GM21515 (cell line): ENCODE measurements at regions not wholly inside any gene's neighbourhood (a gene's known extent, or its start where the extent isn't known, plus 50 kb on each side); places are given as distances from the start of the nearest gene placed in this dataset.
"Not testable (repeated sequence)": the region's sequence is repeated elsewhere in the genome, so short reads cannot be mapped to it uniquely, and the experiment has no call there.

Experiments
- ATAC-seq: cut with Tn5 transposase; IDR thresholded peaks from one replicate; pipeline ENCODE4 v1.9.1; 2021; ENCODE audit not compliant: unreplicated experiment

DNA sequence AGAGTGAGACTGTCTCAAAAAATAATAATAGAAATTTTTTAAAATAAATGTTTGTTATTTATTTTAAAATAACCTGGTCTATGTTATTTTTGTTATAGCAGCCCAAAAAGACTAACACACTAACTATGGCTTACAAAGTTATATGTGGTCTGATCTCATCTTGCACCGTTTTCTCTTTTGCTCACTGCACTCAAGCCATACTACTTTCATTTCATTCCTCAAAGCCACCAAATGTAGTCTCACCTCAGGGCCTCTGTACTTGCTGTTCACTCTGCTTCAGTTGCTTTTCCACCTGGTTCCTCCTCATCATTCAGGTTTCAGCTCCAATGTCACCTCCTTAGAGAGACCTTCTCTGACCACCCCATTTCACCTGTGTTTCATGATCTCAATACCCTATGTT lies 55.2 kb upstream of the MDM1 start:
- no peak for ATAC-seq

DNA sequence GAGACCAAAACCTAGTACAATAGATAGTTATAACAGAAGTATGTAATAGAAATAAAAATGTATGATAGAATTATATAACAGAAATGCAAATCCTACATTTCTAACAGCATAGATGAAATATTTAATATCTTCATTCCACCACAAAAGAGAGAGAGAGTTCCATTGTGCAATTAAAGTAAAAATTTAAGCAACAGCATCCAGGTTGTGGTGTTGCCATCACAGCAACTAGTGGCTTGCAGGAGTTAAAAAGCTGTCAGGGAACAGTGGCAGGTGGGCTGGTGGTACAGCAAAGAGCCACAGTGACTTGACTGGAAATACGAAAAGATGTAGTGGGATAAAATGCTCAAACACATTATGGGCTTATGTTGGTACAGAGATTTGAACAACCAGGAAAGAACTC lies 57.1 kb upstream of the MDM1 start:
- ATAC-seq = no peak

DNA sequence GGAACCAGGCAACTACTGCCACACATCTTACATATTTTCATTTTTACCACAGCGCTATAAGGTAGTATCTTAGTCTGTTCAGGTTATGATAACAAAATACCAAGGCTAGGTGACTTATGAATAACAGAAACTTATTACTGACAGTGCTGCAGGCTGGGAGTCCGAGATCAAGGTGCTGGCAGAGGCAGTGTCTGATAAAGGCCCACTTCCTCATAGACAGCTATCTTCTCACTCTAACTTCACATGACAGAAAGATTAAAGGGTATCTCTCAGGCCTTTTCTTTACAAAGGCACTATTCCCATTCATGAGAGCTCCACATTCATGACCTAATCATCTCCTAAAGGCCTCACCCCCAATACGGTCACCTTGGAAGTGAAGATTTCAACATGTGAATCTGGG lies 59.8 kb upstream of the MDM1 start:
- ATAC-seq = no peak

DNA sequence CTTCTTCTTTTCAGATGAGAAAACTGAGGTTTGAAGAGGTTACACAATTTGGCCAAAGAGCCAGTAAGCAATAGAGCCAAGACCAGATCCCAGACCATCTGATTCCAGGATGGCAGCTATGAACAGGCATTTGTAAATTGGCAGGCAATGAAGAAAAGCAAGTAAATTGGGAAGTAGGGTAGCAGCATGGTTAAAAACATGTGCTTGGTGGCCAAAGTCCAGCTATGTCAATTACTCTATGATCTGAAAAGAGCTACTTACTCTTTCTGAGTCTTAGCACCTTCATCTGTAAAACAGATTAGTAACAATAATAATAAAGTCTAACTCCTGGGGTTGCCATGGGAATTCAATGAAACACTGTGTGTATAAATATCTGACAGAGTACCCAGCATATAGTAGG lies 60.2 kb upstream of the MDM1 start:
- ATAC-seq = no peak

DNA sequence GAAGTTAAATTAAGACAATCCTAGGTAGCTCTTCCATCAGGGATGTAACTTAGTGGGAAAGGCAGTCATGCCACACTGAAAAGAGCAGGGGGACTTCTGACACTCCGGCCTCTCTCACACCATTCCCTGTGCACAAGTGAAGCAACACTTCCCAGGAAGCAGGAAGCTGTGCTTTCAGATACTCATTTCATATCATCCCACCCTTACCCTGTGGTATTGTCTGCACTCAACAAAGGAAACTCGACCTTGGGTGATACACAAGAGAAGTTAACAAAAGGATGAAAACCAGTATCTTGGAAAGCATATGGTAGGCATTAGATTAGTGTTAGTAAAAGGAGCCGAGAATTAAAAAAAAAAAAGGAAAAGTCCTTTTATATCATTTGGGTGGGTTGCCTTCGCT lies 61.3 kb upstream of the MDM1 start:
- ATAC-seq = no peak

DNA sequence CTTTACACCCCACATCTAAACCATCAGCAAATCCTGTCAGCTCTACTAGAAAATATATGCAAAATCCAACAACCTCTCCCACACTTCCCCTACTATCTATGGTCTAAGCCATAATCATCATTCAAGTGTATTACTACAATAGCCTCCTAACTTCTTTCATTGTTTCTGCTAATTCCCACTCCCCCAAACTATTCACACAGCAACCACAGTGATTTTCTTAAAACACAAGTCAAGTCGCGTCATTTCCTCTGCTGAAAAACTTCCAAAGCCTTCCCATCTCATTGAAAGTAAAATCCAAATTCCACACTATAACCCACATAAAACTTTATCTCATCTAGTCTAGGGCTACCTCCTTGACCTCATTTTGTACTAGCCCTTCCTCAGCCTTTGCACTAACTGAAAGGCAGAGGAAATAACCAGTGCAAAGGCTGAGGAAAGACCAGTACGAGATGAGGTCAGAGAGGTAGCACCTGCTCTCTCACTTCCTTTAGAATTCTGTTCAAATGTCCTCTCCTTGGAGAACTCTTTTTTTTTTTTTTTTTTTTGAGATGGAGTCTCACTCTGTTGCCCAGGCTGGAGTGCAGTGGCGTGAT lies 65.5 kb upstream of the MDM1 start:
- ATAC-seq = no peak

DNA sequence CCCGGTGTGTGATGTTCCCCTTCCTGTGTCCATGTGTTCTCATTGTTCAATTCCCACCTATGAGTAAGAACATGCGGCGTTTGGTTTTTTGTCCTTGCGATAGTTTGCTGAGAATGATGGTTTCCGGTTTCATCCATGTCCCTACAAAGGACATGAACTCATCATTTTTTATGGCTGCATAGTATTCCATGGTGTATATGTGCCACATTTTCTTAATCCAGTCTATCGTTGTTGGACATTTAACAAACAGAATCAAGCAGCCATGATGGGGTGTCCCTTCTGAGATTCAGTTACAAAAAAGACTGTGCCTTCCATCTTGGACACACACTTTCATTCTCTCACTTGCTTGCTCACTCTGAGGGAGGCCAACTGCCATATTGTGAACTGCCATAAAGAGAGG lies 66.5 kb upstream of the MDM1 start:
- not testable (repeated sequence) for ATAC-seq

DNA sequence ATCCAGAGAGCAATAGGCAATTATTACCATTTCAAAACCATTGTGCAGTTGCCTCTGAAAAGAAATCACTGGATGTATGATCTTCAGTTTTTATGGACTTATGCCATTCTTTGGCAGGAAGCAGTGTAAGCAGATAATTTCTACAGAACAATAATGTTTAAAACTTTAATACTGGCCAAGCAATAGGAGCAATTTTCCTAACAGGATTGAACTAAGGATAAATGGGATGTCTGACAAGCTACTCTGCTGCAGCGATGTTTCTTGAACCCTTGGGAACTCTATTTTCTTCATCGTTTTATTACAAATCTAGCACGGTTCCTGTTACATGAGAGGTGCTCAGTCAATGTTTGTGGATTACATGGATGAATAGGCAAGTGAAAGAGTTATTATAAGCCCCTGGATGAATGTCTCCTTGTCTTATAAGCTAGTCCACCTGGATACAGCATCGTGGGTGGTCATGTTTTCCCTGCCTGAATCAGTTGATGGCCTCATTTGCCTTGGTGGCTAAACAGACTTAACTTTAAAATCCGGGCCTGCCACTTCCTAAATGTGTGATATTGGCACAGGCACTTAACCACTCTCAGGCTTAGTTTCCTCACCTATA lies 68.2 kb upstream of the MDM1 start:
- no peak for ATAC-seq

DNA sequence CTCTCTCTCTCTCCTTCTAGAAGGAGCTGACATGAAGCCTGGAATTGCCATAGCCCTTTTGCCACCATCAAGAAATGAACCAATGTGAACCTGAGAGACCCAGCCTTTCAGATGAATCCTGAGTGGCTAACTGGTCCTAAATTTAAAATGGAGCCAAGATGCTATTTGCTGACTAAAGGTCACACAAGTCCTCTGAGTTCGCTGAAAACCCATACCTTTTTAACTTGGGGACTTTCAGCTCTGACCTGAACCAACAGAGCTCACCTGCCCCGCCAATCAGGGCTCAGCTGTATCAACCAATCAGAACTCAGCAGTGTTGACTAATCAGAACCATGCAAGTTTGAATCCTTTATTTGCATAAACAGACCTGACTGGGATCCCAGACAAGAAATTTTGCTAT lies 70.3 kb upstream of the MDM1 start:
- no peak for ATAC-seq

DNA sequence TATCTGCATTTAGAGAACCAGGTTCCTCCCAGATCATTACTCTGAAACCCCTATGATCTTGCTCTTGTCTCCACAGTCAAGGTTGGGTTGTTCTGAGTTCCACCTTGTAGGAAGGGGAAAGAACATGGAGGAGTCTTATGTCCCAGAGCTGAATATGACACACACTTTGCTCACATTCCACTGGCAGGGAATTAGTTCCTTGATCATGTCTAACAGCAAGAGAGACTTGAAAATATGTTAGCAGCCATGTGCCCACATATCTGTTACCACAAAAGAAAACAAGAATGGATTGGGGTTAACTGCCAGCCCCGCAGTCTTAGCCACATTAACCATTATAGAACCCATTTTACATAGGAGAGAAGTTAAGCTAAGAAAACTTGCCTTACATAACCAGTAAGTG lies 71.1 kb upstream of the MDM1 start:
- no peak for ATAC-seq

DNA sequence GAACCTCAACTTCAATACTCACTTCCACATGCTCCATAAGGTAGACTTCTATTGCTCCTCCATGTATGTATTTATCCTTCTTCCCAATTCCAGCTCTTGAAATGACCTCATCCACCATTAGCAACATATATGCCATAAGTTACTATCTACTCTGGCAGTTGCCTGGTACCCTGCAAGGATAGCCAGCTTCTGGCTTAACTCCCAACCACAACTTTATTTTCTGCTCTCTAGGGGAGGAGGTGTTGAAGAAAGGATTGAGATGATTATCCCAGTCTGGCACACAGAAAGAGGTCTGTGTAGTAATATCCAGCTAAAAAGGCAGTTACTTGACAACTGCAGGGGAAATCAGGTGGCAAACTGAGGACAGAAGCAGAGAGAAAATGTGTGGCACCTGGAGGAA lies 71.5 kb upstream of the MDM1 start:
- ATAC-seq = no peak

DNA sequence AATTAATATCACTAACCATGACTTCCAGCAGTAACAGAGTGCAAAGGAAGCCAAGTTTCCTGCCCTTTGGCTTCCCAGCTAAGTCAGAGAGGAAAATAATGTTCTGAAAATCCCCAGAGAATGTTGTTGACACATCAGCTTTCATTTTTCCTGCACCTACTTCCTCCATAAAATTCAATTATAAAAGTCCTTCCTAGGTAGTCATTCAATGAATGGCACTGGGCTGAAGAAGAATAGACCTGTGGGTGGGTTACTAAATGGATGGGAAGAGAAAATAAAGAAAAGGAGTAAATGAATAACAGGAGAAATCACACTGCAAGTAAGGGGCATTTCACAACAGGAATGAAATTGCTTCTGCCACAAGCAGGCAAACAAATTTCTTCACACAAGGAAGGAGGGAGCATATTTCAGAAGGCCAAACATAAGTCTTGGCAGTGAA lies 73.2 kb upstream of the MDM1 start:
- ATAC-seq = no peak

DNA sequence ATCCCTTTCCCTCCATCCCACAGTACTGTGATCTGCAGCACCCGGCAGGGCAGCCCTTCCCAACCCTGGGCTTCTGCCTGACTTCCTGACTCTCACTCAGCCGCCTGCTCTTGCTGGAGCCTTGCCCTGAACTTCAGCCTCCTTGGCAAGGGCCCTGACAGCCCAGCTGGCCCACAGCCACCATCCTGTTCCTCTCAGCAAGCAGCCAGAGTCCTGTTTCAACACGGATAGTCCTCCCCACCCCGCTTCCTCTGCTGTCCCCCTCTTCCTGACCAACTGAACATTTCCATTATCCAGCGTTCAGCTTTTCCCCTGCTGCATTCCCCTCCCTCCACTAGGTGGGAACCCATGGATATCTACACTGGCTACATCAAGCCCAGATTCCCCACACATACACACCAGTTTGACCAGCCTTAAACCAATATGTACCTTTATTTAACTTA lies 74.0 kb upstream of the MDM1 start:
- ATAC-seq = no peak

DNA sequence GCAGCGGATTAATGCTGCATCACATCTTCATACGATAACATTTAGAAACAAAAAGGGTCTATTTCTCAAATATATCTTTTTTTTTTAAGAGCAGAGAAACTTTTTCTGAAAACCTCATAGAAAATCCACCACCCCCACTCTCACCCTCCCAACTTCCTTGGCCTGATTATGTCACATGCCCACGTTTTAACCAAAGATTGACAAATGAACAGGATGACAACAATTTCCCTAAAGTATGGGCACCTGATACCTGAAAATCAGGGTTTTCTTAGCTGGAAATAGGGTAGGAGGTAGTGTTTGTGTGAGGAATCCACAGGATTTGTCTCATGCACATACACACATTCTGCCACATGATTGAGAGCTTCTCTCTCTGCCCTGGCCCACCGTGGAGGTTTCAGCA lies 74.7 kb upstream of the MDM1 start:
- no peak for ATAC-seq

DNA sequence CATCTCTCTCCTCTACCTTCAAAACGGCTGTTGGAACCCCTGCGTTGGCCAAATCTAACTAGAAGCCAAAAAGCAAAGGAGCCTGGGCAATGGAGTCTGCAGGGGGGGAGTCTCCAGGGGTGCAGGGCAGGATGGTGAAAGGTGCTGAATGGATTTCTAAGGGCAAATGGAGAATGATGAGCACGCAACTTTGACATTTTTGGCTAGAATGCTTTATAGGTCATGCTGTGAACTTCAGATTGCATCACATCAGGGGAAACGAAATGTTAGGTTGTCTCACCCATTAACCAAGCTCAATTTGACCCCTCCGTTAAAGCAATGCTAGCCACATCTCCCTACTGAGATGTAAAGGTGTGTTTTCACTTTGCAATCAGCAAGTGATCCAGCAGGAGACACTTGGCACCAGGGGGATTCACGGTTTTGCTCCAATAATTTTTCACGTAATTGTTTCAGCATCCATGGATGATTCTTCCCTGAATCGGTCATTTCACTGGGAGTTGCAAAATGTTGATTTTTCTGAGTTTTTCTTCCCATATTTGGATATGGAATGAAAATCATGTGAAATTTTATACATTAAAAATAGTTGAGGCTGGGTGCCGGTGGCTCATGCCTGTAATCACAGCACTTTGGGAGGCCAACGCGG lies 78.0 kb upstream of the MDM1 start:
- no peak for ATAC-seq

DNA sequence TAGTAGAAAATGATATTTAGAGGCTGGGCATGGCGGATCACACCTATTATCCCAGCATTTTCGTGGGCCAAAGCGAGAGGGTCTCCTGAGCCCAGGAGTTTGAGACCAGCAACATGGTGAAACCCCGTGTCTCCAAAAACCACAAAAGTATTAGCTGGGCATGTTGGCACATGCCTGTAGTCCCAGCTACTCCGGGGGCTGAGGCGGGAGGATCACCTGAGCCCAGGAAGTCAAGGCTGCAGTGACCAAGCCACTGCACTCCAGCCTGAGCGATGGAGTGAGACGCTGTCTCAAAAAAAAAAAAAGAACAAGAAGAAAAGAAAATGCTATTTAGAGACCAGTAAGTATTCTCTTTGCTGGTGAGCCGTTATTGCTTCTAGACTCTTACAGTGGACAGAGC lies 79.2 kb upstream of the MDM1 start:
- ATAC-seq = no peak

DNA sequence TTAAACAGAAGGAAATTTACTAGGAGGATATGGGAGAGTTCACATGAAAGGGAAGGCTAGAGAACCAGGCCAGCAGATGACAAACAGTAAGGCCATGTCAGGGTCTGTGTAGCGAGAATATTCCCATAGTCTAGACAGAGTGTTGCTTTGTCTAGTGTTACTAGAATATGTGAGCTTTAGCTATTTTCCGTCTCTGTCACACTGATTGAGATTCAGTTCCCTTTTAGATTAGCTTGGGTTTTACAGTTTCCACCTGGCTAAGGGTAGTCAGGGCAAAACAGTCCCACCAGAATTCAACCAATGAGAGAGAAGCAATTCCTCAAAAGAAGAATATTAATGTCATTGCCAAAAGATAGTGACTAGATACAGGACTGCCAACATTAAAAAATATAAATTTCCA lies 82.8 kb upstream of the MDM1 start:
- no peak for ATAC-seq

DNA sequence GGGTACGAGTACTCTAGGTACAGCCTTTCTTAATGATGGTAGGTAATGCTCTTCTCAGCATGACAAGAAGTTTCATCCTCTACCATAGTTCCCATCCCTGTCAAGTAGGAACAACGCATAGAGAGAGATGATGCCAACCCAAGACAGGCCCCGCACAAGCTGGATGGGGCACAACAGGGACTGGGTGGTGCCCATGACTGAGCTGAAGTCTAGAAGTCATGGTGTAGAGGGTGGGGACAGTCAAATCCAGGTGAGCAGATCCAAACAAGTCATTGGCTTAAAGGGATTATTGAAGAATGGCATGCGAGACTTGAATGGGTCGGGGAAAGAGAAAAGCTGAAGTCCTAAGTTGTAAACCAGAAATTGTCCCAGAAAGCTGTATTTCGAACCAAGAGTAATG lies 84.2 kb upstream of the MDM1 start:
- ATAC-seq = no peak

DNA sequence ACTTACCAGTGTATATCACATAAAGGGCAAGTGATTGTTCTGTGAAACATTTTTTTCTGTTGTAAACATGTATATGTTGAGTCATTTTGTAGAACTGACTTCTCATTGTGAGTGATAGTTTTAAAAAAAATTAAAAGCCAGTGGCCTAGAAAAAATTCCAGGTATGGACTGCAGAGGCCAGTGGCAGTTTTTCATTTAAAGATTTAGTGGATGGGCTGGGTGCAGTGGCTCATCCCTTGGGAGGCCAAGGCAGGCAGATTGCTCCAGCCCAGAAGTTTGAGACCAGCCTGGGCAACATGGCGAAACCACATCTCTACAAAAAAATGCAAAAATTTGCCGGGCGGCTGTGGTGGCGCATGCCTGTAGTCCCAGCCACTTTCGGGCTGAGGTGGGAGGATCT lies 84.7 kb upstream of the MDM1 start:
- no peak for ATAC-seq

DNA sequence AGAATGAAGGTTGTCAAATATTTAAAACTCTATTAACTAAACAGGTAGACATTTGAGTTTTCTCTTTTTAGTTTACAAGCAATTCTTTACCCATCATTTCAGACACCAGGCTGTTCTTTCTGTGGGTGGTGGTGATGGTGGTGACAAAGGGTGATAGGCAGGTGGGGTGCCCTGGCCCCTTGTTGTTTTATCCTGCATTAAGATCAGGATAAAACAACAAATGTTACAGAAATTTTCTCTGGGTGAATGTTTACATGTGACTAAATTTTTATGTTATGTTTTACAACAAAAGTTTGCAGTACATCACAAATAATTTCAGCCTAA lies 85.9 kb upstream of the MDM1 start:
- ATAC-seq = no peak

DNA sequence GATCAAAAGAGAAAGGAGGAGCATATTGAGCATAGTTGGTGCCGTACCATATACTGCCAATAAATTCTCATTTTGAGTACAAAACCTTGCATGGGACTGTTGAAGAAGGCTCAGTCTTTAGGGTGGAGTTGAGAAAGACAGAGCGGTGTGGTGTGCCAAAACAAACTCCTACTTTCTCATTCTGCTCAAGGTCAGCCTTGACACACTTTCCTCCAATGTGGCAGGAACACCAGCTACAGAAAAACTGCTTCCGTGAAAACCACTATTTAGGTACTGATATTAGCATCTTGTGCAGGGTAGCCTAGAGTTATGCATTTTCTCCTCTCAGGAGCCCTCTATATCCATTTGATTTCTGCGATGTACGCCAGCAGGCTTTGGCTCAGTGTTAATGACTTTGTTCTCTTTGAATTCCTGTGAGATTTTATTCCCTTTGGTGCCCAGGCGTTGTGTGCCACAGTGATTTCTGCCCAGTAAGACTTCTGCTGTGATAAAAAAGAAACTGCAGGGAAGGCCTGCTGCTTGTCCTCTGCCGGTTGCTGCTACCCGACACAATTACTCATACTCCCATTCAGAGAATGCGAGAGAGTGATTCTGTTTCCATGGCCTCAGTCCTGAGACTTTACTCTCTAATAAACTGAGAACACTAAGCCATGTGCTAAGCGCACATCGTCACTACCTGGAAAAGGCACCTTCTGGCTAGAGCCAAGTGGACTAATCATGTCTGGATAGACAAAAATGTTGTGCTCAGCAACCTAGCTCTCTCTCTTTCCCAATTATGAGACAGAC lies 88.3 kb upstream of the MDM1 start:
- no peak for ATAC-seq

DNA sequence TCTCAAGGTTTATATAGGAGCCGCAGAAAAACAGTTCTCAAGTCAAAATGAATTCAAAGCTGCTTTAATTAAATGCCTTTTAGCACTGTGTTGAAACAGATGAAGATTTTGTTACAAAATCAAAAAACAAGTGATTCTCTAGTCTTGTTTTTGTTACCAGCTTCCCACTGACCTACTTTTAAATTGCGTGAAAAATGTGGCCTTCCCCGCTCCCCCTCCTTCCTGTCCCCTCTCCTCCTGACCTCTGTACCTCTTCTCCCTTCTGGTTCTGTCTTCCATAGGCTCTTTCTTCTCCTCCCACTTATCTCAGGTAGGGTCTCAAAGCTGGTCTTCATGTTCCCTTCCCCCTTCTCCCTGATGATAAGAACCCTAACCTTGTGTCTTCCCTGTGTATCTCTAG lies 90.0 kb upstream of the MDM1 start:
- ATAC-seq = no peak
